ENCODE measurements at regions not wholly inside any gene's neighbourhood (a gene's known extent, or its start where the extent isn't known, plus 50 kb on each side); places are given as distances from the start of the nearest gene placed in this dataset.

GRCh38 chr4:15144249-15144966, 142.1 kb downstream of the CPEB2 start:
- no peak overlapping the region for H3K4me3 ChIP-seq (replicated peaks in 1 of 3; ENCODE audit: low read depth in 2 of 3, low read length in 3 of 3)
- TF ChIP-seq CTCF (IDR thresholded peaks at IDR 0.05) = no peak
- H3K27me3 Mint-ChIP-seq (ENCODE audit: low read depth in 3 of 3) = peaks cover 0 to 3% (median 1%) of the 10 kb centered on the region in 3 donors
- intact Hi-C loops (cut with micrococcal nuclease) = no loop called here
- H3K4me3 Mint-ChIP-seq = no peak overlapping the region
- H3K9ac ChIP-seq (ENCODE audit: insufficient read depth, low read length, poor library complexity, severe bottlenecking) = no peak overlapping the region
- no peaks in the 10 kb centered on the region for H3K27me3 ChIP-seq (ENCODE audit: control insufficient read depth in 2 of 2, insufficient read depth in 2 of 2, low read length in 2 of 2)
- no peaks in the 10 kb centered on the region for H4K20me1 ChIP-seq (ENCODE audit: insufficient read depth, low read length)
- H3K27ac Mint-ChIP-seq = no peak overlapping the region
- H3K9me3 ChIP-seq (replicated peaks in 1 of 2; ENCODE audit: control insufficient read depth in 1 of 2, insufficient read depth in 1 of 2, low read length in 2 of 2) = no peaks in the 10 kb centered on the region
- no peaks in the 10 kb centered on the region for H3K36me3 ChIP-seq (replicated peaks in 1 of 2; ENCODE audit: control insufficient read depth in 1 of 2, insufficient read depth in 2 of 2, low read length in 2 of 2)
- no peaks in the 10 kb centered on the region for H3K79me2 ChIP-seq (ENCODE audit: insufficient read depth, low read length)
- H3K9me3 Mint-ChIP-seq = peaks cover 0 to 14% (median 5%) of the 10 kb centered on the region in 7 donors
- DNase-seq = no peak
- no peak overlapping the region for H2AFZ ChIP-seq (ENCODE audit: insufficient read depth, low read depth, low read length, poor library complexity, severe bottlenecking)
- H3K4me1 ChIP-seq (ENCODE audit: control insufficient read depth in 1 of 2, insufficient read depth in 2 of 2, low read length in 2 of 2) = peaks cover 0 to 1% of the 10 kb centered on the region in 2 donors
- no peak overlapping the region for H3K27ac ChIP-seq (ENCODE audit: low read depth in 1 of 2, low read length in 2 of 2)
- peaks cover 1% of the 10 kb centered on the region for H3K4me1 Mint-ChIP-seq
- no peak overlapping the region for H3K4me2 ChIP-seq (replicated peaks; ENCODE audit: extremely low read depth, low read length, poor library complexity, severe bottlenecking)
- H3K36me3 Mint-ChIP-seq = no peaks in the 10 kb centered on the region
- WGBS (ENCODE audit: insufficient coverage) = 78% methylated on average over 1 of the region's 9 CpGs

- no peak for TF ChIP-seq CTCF (IDR thresholded peaks at IDR 0.05)
- H3K36me3 Mint-ChIP-seq = no peaks in the 10 kb centered on the region
- intact Hi-C loops (cut with micrococcal nuclease) = no loop called here
Measured at GRCh38 chr4:15144967-15145295, 142.7 kb downstream of the CPEB2 start.

More at GRCh38 chr4:15144967-15145295, 142.7 kb downstream of the CPEB2 start:
- Histone ChIP-seq H3K27ac (ENCODE audit: low read depth in 1 of 2, low read length in 2 of 2) (no peak overlapping the region), H3K4me1 (ENCODE audit: control insufficient read depth in 1 of 2, insufficient read depth in 2 of 2, low read length in 2 of 2) (peaks cover 4 to 6% of the 10 kb centered on the region in 2 donors), H3K27me3 (ENCODE audit: control insufficient read depth in 2 of 2, insufficient read depth in 2 of 2, low read length in 2 of 2) (no peaks in the 10 kb centered on the region), H3K9me3 (replicated peaks in 1 of 2; ENCODE audit: control insufficient read depth in 1 of 2, insufficient read depth in 1 of 2, low read length in 2 of 2) (no peaks in the 10 kb centered on the region), H3K36me3 (replicated peaks in 1 of 2; ENCODE audit: control insufficient read depth in 1 of 2, insufficient read depth in 2 of 2, low read length in 2 of 2) (no peaks in the 10 kb centered on the region), H4K20me1 (ENCODE audit: insufficient read depth, low read length) (no peaks in the 10 kb centered on the region), H2AFZ (ENCODE audit: insufficient read depth, low read depth, low read length, poor library complexity, severe bottlenecking) (no peak overlapping the region), H3K4me3 (replicated peaks in 1 of 3; ENCODE audit: low read depth in 2 of 3, low read length in 3 of 3) (no peak overlapping the region), H3K9ac (ENCODE audit: insufficient read depth, low read length, poor library complexity, severe bottlenecking) (no peak overlapping the region), H3K4me2 (replicated peaks; ENCODE audit: extremely low read depth, low read length, poor library complexity, severe bottlenecking) (no peak overlapping the region), H3K79me2 (ENCODE audit: insufficient read depth, low read length) (no peaks in the 10 kb centered on the region)
- DNase-seq = no peak
- Mint-ChIP-seq H3K9me3 (peaks cover 0 to 12% (median 4%) of the 10 kb centered on the region in 7 donors), H3K27ac (no peak overlapping the region), H3K4me3 (no peak overlapping the region), H3K27me3 (ENCODE audit: low read depth in 3 of 3) (peaks cover 0 to 3% (median 1%) of the 10 kb centered on the region in 3 donors), H3K4me1 (peaks cover 5% of the 10 kb centered on the region)
- WGBS (ENCODE audit: insufficient coverage) = no CpG with 5 or more reads among the region's 7 CpGs

All from CD14-positive monocyte (primary cell).